A673 (cell line): ENCODE measurements at regions not wholly inside any gene's neighbourhood (a gene's known extent, or its start where the extent isn't known, plus 50 kb on each side); places are given as distances from the start of the nearest gene placed in this dataset.

ENCODE experiments used
- BruUV-seq: library from RNA; stranded (reverse); fragments of 400-500 nt; replicated peaks from 2 replicates; lab custom pipeline; 2021; lab: Mats Ljungman, UMichigan
- CTCF ChIA-PET: fragments of 300-600 bp; sonication (Branson Sonifier 250); formaldehyde crosslinking; loops from one replicate; lab custom pipeline; 2022; ENCODE audit warnings: antibody characterized with exemption; lab: Charles Lee
- POLR2A ChIA-PET: fragments of 300-600 bp; sonication (Branson Sonifier 250); formaldehyde crosslinking; loops from one replicate; lab custom pipeline; 2022; ENCODE audit warnings: antibody characterized with exemption; ENCODE audit not compliant: low non-redundant PET; lab: Charles Lee
- DNase-seq: peaks from one replicate; pipeline ENCODE4 v3.0.0-alpha.2; 2015; ENCODE audit warnings: low spot score
- H3K27ac ChIP-seq: fragments of 200-600 bp; sonication (generic); 2 replicates; pipeline ENCODE4 v1.5.1; 2016; ENCODE audit warnings: mixed run types, low read depth, mild to moderate bottlenecking, mixed read lengths, antibody characterized with exemption, low read length; ENCODE audit not compliant: poor library complexity, severe bottlenecking
- H3K27me3 ChIP-seq: fragments of 200-600 bp; sonication (generic); replicated peaks from 2 replicates; pipeline ENCODE4 v1.6.1; 2017; ENCODE audit warnings: mixed run types, low read depth, mild to moderate bottlenecking, mixed read lengths, antibody characterized with exemption, low read length; ENCODE audit not compliant: insufficient read depth, poor library complexity
- H3K36me3 ChIP-seq: fragments of 200-600 bp; sonication (generic); 2 replicates; pipeline ENCODE4 v1.6.1; 2016; ENCODE audit warnings: mixed run types, mild to moderate bottlenecking, mixed read lengths, antibody characterized with exemption, low read length; ENCODE audit not compliant: insufficient read depth, poor library complexity, severe bottlenecking
- H3K4me1 ChIP-seq: fragments of 200-600 bp; sonication (generic); 2 replicates; pipeline ENCODE4 v1.6.1; 2017; ENCODE audit warnings: mixed run types, mild to moderate bottlenecking, mixed read lengths, antibody characterized with exemption, low read length; ENCODE audit not compliant: insufficient read depth, poor library complexity, severe bottlenecking
- H3K4me3 ChIP-seq: fragments of 200-600 bp; sonication (generic); 2 replicates; pipeline ENCODE4 v1.5.1; 2016; ENCODE audit warnings: low read depth, mixed run types, mild to moderate bottlenecking, mixed read lengths, low read length; ENCODE audit not compliant: poor library complexity, severe bottlenecking
- H3K9me3 ChIP-seq: fragments of 200-600 bp; sonication (generic); 2 replicates; pipeline ENCODE4 v1.6.1; 2016; ENCODE audit warnings: mixed run types, low read depth, mild to moderate bottlenecking, mixed read lengths, antibody characterized with exemption, low read length; ENCODE audit not compliant: poor library complexity, severe bottlenecking
- EZH2 ChIP-seq: fragments of 200-600 bp; sonication (generic); IDR thresholded peaks from 2 replicates; pipeline ENCODE4 v1.6.1; 2017; ENCODE audit warnings: borderline replicate concordance, low read depth, mild to moderate bottlenecking, mixed read lengths, antibody characterized with exemption, low read length; ENCODE audit not compliant: poor library complexity, severe bottlenecking
- intact Hi-C: fragments of 100-400 bp; cut with micrococcal nuclease; formaldehyde crosslinking; loops from one replicate; pipeline ENCODE4 v1.10.0; 2022; ENCODE audit not compliant: unreplicated experiment
- TF ChIP-seq, protein P1 (sequence below): fragments of 300-800, 200-600 bp; sonication (generic); conservative IDR thresholded peaks from 2 replicates; pipeline ENCODE4 v1.5.1; 2017; ENCODE audit warnings: low read depth, mild to moderate bottlenecking, antibody characterized with exemption, low read length, moderate library complexity, mixed read lengths

DNA sequence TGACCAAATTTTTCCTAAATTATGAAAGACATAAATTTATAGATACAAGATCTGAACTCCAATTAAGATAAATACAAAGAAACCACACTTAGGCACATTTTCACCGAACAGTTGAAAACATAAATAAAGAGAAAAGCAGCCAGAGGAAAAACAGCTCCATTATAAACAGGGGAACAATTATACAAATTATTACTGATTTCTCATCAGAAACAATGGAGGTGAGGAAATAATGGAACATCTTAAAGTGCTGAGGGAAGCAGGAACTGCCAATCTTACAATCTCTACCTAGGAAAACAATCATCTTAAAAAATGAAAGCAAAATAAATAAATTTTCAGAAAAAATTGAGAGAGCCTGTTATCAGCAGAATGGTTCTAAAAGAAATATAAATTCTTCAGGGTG, 234.4 kb upstream of the PMFBP1 start:
- Histone ChIP-seq H3K4me1 (no peaks in the 10 kb centered on the region), H3K36me3 (no peaks in the 10 kb centered on the region), H3K9me3 (no peaks in the 10 kb centered on the region), H3K27me3 (no peaks in the 10 kb centered on the region), H3K27ac (no peak overlapping the region), H3K4me3 (no peak overlapping the region)
- no TSS peak for BruUV-seq
- DNase-seq: no peak
- intact Hi-C loops: loop anchor here (10.0 kb wide), 1 partner anchor 788 kb away; no protein-coding TSS in a partner anchor
- CTCF ChIA-PET: no interaction called here
- TF ChIP-seq, protein P1, sequence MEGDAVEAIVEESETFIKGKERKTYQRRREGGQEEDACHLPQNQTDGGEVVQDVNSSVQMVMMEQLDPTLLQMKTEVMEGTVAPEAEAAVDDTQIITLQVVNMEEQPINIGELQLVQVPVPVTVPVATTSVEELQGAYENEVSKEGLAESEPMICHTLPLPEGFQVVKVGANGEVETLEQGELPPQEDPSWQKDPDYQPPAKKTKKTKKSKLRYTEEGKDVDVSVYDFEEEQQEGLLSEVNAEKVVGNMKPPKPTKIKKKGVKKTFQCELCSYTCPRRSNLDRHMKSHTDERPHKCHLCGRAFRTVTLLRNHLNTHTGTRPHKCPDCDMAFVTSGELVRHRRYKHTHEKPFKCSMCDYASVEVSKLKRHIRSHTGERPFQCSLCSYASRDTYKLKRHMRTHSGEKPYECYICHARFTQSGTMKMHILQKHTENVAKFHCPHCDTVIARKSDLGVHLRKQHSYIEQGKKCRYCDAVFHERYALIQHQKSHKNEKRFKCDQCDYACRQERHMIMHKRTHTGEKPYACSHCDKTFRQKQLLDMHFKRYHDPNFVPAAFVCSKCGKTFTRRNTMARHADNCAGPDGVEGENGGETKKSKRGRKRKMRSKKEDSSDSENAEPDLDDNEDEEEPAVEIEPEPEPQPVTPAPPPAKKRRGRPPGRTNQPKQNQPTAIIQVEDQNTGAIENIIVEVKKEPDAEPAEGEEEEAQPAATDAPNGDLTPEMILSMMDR: no peak
- no peak for TF ChIP-seq EZH2
- POLR2A ChIA-PET: no interaction called here

DNA sequence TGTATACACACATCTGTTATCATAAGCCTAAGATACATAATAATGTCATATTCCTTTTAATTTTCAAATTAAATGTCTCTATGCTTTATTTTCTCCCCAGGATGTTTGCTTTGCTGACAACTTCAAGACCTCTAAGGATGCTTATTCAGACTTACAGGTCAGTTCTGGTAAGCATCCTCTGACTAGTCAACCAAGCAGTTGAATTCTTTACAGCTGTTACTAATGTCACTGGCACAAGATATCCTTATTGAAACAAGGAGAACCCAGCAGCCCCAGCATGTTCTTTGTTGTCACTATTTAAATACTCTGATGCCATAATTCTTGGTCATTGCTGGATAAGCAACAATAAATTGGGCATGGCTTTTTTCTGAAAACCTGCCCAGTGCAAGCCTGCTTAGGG, 232.3 kb upstream of the PMFBP1 start:
- intact Hi-C loops: loop anchor here (5.0 to 10.0 kb wide), 2 partner anchors 63 to 791 kb away; no protein-coding TSS in a partner anchor
- CTCF ChIA-PET: no interaction called here
- TF ChIP-seq EZH2: no peak
- TF ChIP-seq, protein P1: no peak
- Histone ChIP-seq H3K4me1 (no peaks in the 10 kb centered on the region), H3K27ac (no peak overlapping the region), H3K36me3 (no peaks in the 10 kb centered on the region), H3K27me3 (no peaks in the 10 kb centered on the region), H3K4me3 (no peak overlapping the region), H3K9me3 (no peaks in the 10 kb centered on the region)
- BruUV-seq: no TSS peak
- POLR2A ChIA-PET: interaction anchor here (0.5 kb wide), 1 partner anchor 27 kb away, joined by 3 read pairs; no protein-coding TSS in a partner anchor
- no peak for DNase-seq

DNA sequence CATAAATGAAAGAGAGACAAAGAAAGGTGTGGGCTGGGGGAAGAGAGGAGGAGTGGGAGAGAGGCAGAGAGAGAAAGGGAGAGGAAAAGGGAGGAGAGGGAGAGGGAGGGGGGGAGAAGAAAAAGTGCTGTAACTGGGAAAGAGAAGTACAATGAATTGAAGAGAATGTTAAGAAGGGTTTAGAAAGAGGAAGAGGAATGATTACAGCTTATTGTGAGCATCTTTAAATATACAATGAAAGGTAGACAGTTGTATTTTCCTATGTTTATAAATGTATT, 229.1 kb upstream of the PMFBP1 start:
- H3K27ac ChIP-seq: no peak overlapping the region
- no peaks in the 10 kb centered on the region for H3K9me3 ChIP-seq
- ChIA-PET POLR2A (no interaction called here), CTCF (interaction anchor here (0.6 kb wide), 1 partner anchor 795 kb away, joined by 3 read pairs; no protein-coding TSS in a partner anchor)
- DNase-seq: no peak
- intact Hi-C loops: loop anchor here (5.0 to 10.0 kb wide), 2 partner anchors 66 to 794 kb away; no protein-coding TSS in a partner anchor
- H3K27me3 ChIP-seq: no peaks in the 10 kb centered on the region
- no TSS peak for BruUV-seq
- no peak for TF ChIP-seq EZH2
- TF ChIP-seq, protein P1: no peak
- H3K36me3 ChIP-seq: no peaks in the 10 kb centered on the region
- H3K4me3 ChIP-seq: no peak overlapping the region
- no peaks in the 10 kb centered on the region for H3K4me1 ChIP-seq
